Forelimb muscle (tissue), 1 donor: ENCODE measurements at regions not wholly inside any gene's neighbourhood (a gene's known extent, or its start where the extent isn't known, plus 50 kb on each side); places are given as distances from the start of the nearest gene placed in this dataset.

Experiments used
- DNase-seq: peaks from one replicate; pipeline ENCODE4 v3.0.0-alpha.2; 2013; ENCODE audit warnings: low read depth

GRCh38 chr1:172887162-172887561, 163.6 kb downstream of the TNFSF18 start:
- DNase-seq, result no peak

DNA sequence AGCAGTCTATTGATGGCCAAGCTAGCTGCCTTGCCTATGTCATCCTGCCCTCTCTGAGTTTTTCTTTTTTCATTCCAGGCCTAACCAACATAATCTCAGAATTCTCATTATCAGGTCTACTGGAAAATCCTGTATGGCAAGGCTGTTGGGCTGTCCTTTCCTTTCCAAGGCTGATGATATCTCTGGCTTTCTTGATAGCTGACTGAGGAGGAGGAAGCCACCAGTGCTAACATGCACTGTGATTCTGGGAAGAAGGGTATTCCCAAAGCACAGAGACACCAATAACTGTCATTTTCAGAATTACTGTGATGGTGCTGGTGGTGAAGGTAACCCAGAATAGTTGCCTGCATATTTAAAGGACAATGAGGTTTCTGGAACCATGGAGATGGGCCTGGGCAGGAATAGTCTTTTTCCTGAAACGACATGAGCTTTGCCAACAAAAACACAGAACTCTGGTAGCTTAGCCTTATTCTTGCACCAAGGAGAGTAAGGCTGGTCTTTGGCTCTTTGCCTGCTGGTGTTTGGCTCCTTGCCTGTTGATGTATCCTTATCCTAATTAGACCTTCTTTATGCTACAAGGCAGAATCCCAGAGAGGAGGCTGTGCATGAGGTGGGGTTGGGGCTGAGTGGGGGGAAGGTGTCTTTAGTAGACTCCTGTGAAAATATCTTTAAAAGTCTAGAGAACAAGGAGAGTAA, 157.4 kb downstream of the TNFSF18 start:
- DNase-seq, result no peak

GRCh38 chr1:172894349-172895049, 156.2 kb downstream of the TNFSF18 start:
- DNase-seq, result no peak

GRCh38 chr1:172895050-172895460, 155.7 kb downstream of the TNFSF18 start:
- DNase-seq, result no peak

GRCh38 chr1:172895761-172896160, 155.0 kb downstream of the TNFSF18 start:
- no peak for DNase-seq

- no peak for DNase-seq
Measured at GRCh38 chr1:172897738-172898137, 153.0 kb downstream of the TNFSF18 start.

DNA sequence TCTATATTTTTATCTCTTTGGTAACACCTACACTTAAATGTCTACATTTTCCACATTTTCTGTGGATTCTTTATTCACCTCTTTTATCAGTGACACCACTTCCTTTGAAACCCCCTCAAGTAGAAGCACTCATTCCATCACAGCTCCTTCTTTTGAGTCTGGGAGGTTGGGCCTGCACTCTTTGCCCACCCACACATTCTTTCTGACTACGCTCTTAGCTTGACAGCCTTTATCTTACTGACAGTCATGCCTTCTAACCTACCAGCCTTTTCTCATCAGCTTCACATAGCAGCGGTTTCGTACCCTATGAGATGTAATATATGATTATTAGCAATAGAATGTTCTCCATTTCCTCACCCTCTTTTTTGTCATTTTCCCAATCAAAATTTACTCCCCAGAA, 151.9 kb downstream of the TNFSF18 start:
- no peak for DNase-seq

GRCh38 chr1:172900376-172900997, 150.3 kb downstream of the TNFSF18 start:
- no peak for DNase-seq

- no peak for DNase-seq
Measured at GRCh38 chr1:172902200-172902599, 148.5 kb downstream of the TNFSF18 start.

DNA sequence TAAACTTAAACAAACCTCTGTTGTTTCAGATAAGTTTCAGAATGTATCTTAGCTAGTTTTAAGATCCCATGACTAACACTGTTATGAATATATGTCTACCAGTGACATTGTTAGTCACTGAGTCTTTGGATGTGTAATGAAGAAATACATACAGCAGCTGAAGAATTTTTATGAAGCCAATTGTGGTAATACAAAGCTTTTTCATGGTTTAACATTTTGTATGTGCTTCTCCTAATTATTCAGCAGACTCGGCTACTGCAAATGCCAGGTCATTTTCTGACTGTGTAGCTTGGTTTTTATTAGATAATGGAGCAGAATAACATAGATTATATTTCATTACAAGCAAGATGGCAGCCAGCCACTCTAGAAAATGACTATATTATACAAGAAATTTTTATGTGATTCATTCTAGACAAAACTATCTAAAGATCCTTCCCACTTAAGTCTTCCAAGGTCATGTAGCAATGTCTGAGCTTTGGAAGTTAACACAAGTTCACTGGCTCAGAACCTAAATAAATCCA, 147.8 kb downstream of the TNFSF18 start:
- no peak for DNase-seq

DNA sequence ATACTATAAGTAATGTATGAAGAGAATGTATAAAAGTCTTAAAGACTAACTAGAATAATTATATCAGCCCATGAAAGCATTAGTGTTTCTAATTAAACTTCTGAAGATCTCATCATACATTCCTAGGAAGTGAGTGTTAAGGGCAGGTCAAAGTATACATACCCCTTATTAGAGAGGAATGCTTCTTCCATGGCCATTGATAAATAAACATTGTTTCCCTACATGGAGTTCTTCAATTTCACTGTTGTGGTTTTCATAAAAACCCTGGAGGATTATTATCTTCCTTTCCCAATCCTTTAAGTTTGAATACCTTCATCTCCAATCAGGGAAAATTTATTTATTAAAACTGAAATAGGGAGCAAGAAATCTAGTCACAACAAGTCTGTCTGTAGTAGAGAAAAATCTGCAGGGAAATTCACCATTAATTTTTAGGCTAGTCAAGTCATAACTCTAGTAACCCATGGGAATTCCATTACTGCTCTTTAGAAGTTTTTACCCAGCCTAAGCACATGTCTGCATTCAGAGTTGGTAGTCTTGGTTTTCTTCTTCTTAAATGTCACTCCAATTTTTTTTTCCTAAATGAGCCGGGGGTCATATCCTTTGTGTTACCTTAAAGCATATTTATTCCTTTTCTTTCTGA, 147.0 kb downstream of the TNFSF18 start:
- no peak for DNase-seq

- no peak for DNase-seq
Measured at GRCh38 chr1:172905452-172905851, 145.3 kb downstream of the TNFSF18 start.

DNA sequence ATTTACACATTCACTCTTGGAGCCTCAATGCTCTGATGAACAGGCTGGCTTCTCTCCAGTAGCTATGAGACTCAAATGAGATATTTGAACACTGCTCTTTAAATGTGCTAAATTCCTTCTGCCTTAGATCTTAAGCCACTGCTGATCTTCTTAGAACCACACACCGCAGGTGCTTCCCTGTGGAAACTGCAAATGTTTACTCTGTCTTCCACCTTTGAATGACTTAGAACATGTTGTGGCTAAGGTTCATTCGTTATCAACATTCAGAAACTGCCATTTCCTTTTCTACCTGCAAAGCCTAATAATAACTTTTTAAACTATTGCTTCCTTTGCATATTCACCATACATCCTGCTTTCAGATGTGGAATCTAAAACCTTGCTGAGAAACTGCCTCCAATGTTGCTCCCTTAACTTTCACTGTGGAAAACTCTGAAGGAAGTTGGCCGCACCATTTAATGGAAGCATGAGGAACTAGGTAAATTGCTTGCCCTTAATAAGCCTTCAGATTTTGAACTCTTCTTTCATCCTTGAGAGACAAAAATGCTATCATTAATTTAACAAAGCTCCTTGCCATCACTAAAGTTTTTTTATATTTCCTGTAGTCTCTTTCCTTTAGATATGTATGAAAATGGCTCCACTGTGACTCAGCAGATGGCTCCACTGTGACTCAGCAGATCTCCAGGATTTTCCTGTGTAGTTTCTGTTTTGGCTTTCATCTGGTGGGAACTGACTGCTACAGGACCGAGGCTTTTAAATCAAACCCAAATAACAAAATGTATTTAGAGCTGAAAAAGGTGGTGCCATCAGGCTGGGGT, 143.8 kb downstream of the TNFSF18 start:
- no peak for DNase-seq

- no peak for DNase-seq
Measured at GRCh38 chr1:172907834-172908326, 142.9 kb downstream of the TNFSF18 start.

GRCh38 chr1:172909606-172910326, 141.0 kb downstream of the TNFSF18 start:
- no peak for DNase-seq

GRCh38 chr1:172912765-172913260, 137.9 kb downstream of the TNFSF18 start:
- DNase-seq, result no peak

DNA sequence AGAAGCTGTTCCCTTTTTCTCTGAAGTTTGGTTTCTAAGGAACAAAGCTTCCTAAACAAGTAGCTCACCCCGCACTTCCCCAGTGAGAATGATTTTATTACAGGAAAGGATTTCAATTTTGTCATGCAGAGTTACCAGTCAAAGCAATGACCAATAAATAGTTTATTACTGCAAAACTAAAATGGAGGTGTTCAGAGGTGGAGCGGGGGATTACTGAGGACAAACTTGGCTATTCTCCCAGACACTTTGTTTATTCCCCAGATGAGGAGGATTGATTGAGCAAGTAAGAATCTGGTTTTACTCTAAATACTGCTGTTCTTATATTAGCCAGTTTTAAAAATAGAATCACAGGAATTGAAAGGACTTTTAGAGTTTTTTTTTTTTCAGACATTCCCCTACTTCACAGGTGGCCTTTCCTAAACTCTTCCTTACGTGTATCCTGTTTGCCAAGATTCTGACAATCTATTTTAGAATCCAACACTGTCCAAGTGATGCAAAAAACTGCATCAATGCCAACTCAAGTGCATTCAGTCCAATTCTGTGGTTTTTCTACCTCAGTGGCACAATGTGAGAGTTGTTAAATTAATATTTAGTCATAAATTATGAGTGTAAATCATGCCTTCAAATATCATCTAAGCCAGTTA, 136.1 kb downstream of the TNFSF18 start:
- no peak for DNase-seq

DNA sequence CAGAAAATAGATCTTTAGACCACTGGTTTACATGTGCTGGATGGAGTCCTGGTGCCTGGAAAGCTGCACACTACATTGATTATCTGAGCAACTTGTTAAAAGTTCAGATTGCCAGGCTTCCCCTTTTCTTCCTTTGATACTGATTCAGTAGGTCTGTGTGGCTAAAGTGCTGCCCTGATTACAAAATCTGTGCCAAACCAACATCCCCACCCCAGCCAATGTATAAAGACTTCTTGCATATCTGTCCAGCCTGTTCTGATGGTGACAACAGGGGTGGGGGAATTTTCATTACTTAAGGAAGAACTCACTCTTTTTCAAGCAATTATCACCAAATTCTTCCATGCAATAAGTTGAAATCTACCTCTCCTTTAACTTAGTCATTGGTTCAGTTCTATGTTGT, 135.5 kb downstream of the TNFSF18 start:
- no peak for DNase-seq

DNA sequence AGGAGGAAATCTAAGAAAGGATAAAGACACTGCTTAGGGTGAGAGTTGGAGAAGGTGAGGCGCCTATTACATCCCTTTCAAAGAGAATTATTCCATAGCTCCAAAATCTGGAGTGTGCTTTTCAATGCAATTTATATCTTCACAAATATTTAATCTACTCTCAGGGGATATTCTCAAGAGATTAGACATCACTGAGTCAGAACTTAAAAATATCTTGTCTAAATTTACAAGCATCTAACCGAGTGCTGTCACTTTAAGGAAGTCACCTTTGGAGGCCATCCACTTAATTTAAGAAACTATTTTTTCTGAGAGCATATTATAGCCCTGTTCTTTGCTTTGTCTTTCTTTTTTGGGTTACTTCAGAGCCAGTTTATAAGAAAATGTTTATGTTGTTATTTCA, 134.6 kb downstream of the TNFSF18 start:
- DNase-seq, result no peak

GRCh38 chr1:172917972-172918371, 132.8 kb downstream of the TNFSF18 start:
- no peak for DNase-seq
